ENCODE measurements at regions not wholly inside any gene's neighbourhood (a gene's known extent, or its start where the extent isn't known, plus 50 kb on each side); places are given as distances from the start of the nearest gene placed in this dataset.
"Not testable (repeated sequence)": the region's sequence is repeated elsewhere in the genome, so short reads cannot be mapped to it uniquely, and the experiment has no call there.

- not testable (repeated sequence) for TF ChIP-seq POLR2AphosphoS5 (IDR thresholded peaks at IDR 0.05; ENCODE audit: borderline replicate concordance, low read depth, low read length); EZH2 (IDR thresholded peaks at IDR 0.05); FOXP2 (optimal IDR thresholded peaks at IDR 0.05; ENCODE audit: control extremely low read depth, extremely low read length, insufficient read depth)
These were observed 415.7 kb downstream of the DIRAS2 start for GRCh38 chr9:90226839-90227338.
